Upper lobe of left lung (tissue), 6 donors: ENCODE measurements at regions not wholly inside any gene's neighbourhood (a gene's known extent, or its start where the extent isn't known, plus 50 kb on each side); places are given as distances from the start of the nearest gene placed in this dataset.
A peak's percentile ranks its signal among the peaks of the same experiment; 100 is the strongest.

Experiments used
- ATAC-seq, 2 donors: fragments of 200-7000 bp; cut with Tn5 transposase; one replicate each; pipeline ENCODE4 v1.9.1; 2022; ENCODE audit warnings: mild to moderate bottlenecking in 2 of 2, moderate library complexity in 2 of 2; ENCODE audit not compliant: low FRiP score in 2 of 2
- DNase-seq, 2 donors: peaks; one replicate each; pipeline ENCODE4 v3.0.0-alpha.2; 2019 to 2020
- H3K27ac ChIP-seq, 4 donors: fragments of 200-600 bp; sonication (generic); one replicate each; pipeline ENCODE4 v1.5.1; 2016 to 2019
- H3K27me3 ChIP-seq, 4 donors: fragments of 200-600 bp; sonication (generic); one replicate each; pipeline ENCODE4 v1.5.1; 2017 to 2019
- H3K36me3 ChIP-seq, 4 donors: fragments of 200-600 bp; sonication (generic); one replicate each; pipeline ENCODE4 v1.5.1; 2016 to 2019
- H3K4me1 ChIP-seq, 4 donors: fragments of 200-600 bp; sonication (generic); one replicate each; pipeline ENCODE4 v1.5.1; 2018 to 2019
- H3K4me3 ChIP-seq, 4 donors: fragments of 200-600 bp; sonication (generic); one replicate each; pipeline ENCODE4 v1.5.1; 2017 to 2019; ENCODE audit warnings: mild to moderate bottlenecking in 2 of 4, moderate library complexity in 1 of 4
- H3K9me3 ChIP-seq, 4 donors: fragments of 200-600 bp; sonication (generic); one replicate each; pipeline ENCODE4 v1.5.1; 2018 to 2019
- CTCF ChIP-seq, 6 experiments: fragments of 450-650 bp in 4 of 6; fragments of 200-600 bp in 2 of 6; sonication (generic) in 2 of 6; IDR thresholded peaks; one replicate each; pipeline ENCODE4 v1.5.1; 2016 to 2019; ENCODE audit warnings: antibody characterized with exemption in 6 of 6
- EP300 ChIP-seq, 4 donors: sonication (generic); formaldehyde crosslinking; IDR thresholded peaks; one replicate each; pipeline ENCODE4 v1.5.1; 2017; ENCODE audit warnings: antibody characterized with exemption in 4 of 4, control low read depth in 2 of 4
- POLR2A ChIP-seq, 4 donors: fragments of 450-650 bp; IDR thresholded peaks; one replicate each; pipeline ENCODE4 v1.5.1; 2016 to 2017; ENCODE audit warnings: antibody characterized with exemption in 4 of 4, mild to moderate bottlenecking in 2 of 4
- POLR2AphosphoS5 ChIP-seq, 2 donors: sonication (generic); formaldehyde crosslinking; IDR thresholded peaks; one replicate each; pipeline ENCODE4 v1.5.1; 2017; ENCODE audit warnings: antibody characterized with exemption in 2 of 2
- WGBS, 2 donors: methylation state at CpG; one replicate each; pipeline ENCODE4 v1.1.5; 2017 to 2018; 5-methylcytosine and 5-hydroxymethylcytosine counted together
- donor health status: DM: no; HTN: no; CAD: no; lungs with moderate emphysema.
- donor health status: DM: no; HTN: yes; CAD: no; lungs with severe emphysema.

- WGBS, 2 donors, result 89% methylated on average over 2 of the region's 2 CpGs
- H3K4me3 ChIP-seq, result no peak overlapping the region
- no peak for DNase-seq
- H3K4me1 ChIP-seq, result peaks cover 7 to 12% (median 10%) of the 10 kb centered on the region in 4 donors
- H3K27me3 ChIP-seq, result no peaks in the 10 kb centered on the region
- no peak overlapping the region for H3K27ac ChIP-seq
- no peak for TF ChIP-seq CTCF (IDR thresholded peaks at IDR 0.05)
- no peak for TF ChIP-seq POLR2AphosphoS5 (IDR thresholded peaks at IDR 0.05)
- TF ChIP-seq POLR2A (IDR thresholded peaks at IDR 0.05), result no peak
- TF ChIP-seq EP300 (IDR thresholded peaks at IDR 0.05), result no peak
- H3K9me3 ChIP-seq, result no peaks in the 10 kb centered on the region
- no peak for ATAC-seq
- no peaks in the 10 kb centered on the region for H3K36me3 ChIP-seq
These were observed 101.0 kb upstream of the RIOK3 start for GRCh38 chr18:23352042-23352441.

DNA sequence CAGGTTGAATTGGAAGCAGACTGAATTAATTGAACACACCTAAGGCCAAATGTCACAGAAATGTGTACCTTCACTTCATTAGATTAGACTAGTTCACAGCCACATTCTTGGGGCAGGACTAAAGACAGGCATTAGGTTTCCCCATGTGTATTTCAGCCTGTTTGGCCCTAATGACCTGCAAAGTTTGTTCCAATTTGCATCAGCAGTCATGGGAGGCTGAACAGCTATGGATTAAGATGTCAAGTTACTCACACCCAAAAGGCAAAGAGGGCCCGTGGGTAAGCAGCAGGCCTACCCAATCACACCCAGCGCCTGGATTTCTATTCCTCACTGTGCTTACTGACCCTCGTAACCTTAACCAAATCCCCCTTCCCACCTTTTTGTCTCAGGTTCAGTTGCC lies 99.6 kb upstream of the RIOK3 start:
- WGBS, 2 donors, result 61% methylated on average over 3 of the region's 3 CpGs
- Histone ChIP-seq H3K4me1 (peaks cover 19 to 22% (median 20%) of the 10 kb centered on the region in 4 donors), H3K9me3 (no peaks in the 10 kb centered on the region), H3K36me3 (no peaks in the 10 kb centered on the region), H3K27me3 (no peaks in the 10 kb centered on the region), H3K4me3 (no peak overlapping the region), H3K27ac (no peak overlapping the region)
- no peak for DNase-seq
- no peak for TF ChIP-seq POLR2AphosphoS5 (IDR thresholded peaks at IDR 0.05)
- ATAC-seq, result no peak

GRCh38 chr18:23354625-23355024 lies 98.5 kb upstream of the RIOK3 start:
- ATAC-seq, result no peak
- H3K27ac ChIP-seq, result no peak overlapping the region
- WGBS, 2 donors, result 78 to 84% methylated on average over 4 of the region's 4 CpGs

DNA sequence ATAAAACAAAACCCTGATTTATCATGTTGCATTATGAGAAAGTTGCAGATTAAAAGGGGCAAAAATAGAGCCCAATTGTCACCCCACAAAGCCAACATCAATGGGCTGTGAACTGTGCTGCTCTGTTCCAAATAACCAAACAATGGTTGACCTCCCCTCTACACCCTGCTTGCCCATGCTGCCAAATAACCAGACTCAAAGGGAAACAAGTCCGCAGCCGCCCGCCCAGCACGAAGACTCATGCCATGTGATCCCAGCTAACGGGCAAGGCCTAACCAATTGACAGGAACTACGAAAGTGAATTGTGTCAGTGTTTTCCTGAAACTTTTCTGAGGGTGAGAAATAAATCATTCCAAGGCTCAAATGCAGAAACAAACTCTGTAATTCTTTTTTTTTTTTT lies 97.9 kb upstream of the RIOK3 start:
- H3K4me1 ChIP-seq, result peaks cover 23 to 32% (median 27%) of the 10 kb centered on the region in 4 donors
- TF ChIP-seq CTCF (IDR thresholded peaks at IDR 0.05) (no peak), EP300 (IDR thresholded peaks at IDR 0.05) (no peak), POLR2A (IDR thresholded peaks at IDR 0.05) (no peak), POLR2AphosphoS5 (IDR thresholded peaks at IDR 0.05) (no peak)
- WGBS, 2 donors, result 87 to 89% methylated on average over 6 of the region's 6 CpGs
- H3K4me3 ChIP-seq, result no peak overlapping the region
- no peak for ATAC-seq
- H3K27ac ChIP-seq, result no peak overlapping the region
- no peaks in the 10 kb centered on the region for H3K9me3 ChIP-seq
- no peaks in the 10 kb centered on the region for H3K27me3 ChIP-seq
- no peak for DNase-seq
- no peaks in the 10 kb centered on the region for H3K36me3 ChIP-seq

More at GRCh38 chr18:23354625-23355024, 98.5 kb upstream of the RIOK3 start:
- H3K4me1 ChIP-seq, result peaks cover 23 to 32% (median 27%) of the 10 kb centered on the region in 4 donors
- no peaks in the 10 kb centered on the region for H3K9me3 ChIP-seq
- no peaks in the 10 kb centered on the region for H3K27me3 ChIP-seq
- no peaks in the 10 kb centered on the region for H3K36me3 ChIP-seq
- no peak for DNase-seq
- H3K4me3 ChIP-seq, result no peak overlapping the region
- TF ChIP-seq POLR2A (IDR thresholded peaks at IDR 0.05) (no peak), POLR2AphosphoS5 (IDR thresholded peaks at IDR 0.05) (no peak), EP300 (IDR thresholded peaks at IDR 0.05) (no peak), CTCF (IDR thresholded peaks at IDR 0.05) (no peak)

GRCh38 chr18:23356424-23356823 lies 96.7 kb upstream of the RIOK3 start:
- Histone ChIP-seq H3K4me1 (peaks cover 23 to 32% (median 27%) of the 10 kb centered on the region in 4 donors), H3K9me3 (no peaks in the 10 kb centered on the region), H3K36me3 (no peaks in the 10 kb centered on the region), H3K27ac (peak overlapping the region; percentile 6 to 62 (median 13)), H3K27me3 (no peaks in the 10 kb centered on the region), H3K4me3 (no peak overlapping the region)
- DNase-seq, result no peak
- ATAC-seq, result no peak
- 85 to 86% methylated on average over 3 to 4 of the region's 4 CpGs for WGBS, 2 donors
- TF ChIP-seq POLR2A (IDR thresholded peaks at IDR 0.05), result no peak
- TF ChIP-seq CTCF (IDR thresholded peaks at IDR 0.05), result no peak
- no peak for TF ChIP-seq EP300 (IDR thresholded peaks at IDR 0.05)
- TF ChIP-seq POLR2AphosphoS5 (IDR thresholded peaks at IDR 0.05), result no peak
